Stimulated activated CD4-positive, alpha-beta T cell treated with anti-CD3 and anti-CD28 coated beads, Interleukin-12 subunit alpha, Interleukin-12 subunit beta, amount 100 ng/mL, for 24 hours (primary cell): ENCODE measurements at regions not wholly inside any gene's neighbourhood (a gene's known extent, or its start where the extent isn't known, plus 50 kb on each side); places are given as distances from the start of the nearest gene placed in this dataset.
"Not testable (repeated sequence)": the region's sequence is repeated elsewhere in the genome, so short reads cannot be mapped to it uniquely, and the experiment has no call there.

ENCODE experiments used
- DNase-seq, 2 experiments: peaks; one replicate each; pipeline ENCODE4 v3.0.0-alpha.2; 2020; ENCODE audit warnings: low read depth in 2 of 2

DNA sequence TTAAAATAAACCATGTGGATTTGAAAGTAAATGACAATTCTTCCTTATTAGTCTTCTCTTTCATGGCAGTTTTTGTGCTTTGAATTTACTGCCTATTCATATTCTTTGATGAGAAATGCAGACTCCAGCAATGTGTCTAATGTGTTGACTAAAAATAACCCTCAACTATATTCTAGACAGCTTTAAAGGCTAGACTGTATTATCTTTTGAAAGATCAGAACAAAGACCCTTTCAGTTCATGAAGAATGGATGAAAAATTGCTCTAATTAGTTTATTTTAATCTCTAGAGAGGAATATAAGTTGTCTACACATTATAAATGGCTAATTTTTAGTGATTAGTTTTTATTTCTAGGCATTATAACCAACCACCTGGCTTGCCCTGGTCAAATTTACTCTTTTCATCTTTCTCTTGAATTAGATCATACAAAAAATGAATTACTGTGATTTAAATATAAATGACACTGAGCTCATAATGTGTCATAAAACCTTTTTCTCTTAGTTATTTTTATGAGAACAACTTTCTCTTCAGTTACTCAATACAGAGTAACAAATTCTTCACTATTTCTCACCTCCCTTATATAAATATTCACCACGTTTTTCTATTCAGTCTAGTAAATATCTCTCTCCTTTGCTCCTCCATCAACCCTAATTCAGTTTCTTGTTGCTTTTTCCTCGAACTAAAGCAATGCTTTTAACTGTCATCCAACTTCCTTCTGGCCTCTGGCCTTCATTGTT lies 428.5 kb upstream of the TMPRSS15 start:
- DNase-seq, result no peak

- DNase-seq, result no peak
Measured at GRCh38 chr21:18832950-18833349, 429.4 kb upstream of the TMPRSS15 start.

- DNase-seq, result not testable (repeated sequence)
Measured at GRCh38 chr21:18834121-18834520, 430.5 kb upstream of the TMPRSS15 start.

DNA sequence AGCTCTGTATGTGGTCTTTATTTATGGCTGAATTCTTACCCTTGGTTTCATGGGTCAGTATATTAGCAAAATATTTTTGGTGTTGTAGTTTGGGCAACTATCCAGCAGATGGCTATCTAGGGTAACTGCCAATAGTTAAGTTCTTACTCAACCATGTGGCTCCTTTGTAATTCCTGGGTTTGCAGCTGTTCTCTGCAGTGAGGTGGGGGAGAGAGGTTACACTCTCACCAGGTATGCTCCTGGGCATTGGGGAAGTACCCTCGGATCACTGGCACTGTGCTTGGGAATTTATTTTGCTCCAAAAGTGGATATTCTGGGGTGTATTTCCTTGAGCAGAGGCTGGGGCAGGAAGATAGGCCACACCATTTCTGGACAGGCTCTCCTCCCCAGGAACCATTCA lies 436.7 kb upstream of the TMPRSS15 start:
- no peak for DNase-seq

GRCh38 chr21:18857606-18858005 lies 454.0 kb upstream of the TMPRSS15 start:
- DNase-seq, result not testable (repeated sequence)

DNA sequence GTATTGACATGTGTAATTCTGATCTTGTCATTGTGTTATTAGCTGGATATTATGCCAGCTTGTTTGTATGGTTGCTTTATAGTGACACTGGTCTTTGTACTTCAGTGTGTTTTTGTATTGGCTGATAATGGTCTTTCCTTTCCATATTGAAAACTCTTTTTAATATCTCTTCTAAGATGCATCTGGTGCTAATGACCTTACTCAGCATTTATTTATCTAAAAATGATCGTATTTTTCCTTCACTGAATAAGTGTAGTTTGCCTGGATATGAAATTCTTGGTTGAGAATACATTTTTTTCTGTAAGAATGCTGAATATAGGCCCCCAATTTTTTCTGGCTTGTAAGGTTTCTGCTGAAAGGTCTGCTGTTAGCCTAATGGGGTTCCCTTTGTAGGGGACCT lies 465.5 kb upstream of the TMPRSS15 start:
- DNase-seq, result no peak

DNA sequence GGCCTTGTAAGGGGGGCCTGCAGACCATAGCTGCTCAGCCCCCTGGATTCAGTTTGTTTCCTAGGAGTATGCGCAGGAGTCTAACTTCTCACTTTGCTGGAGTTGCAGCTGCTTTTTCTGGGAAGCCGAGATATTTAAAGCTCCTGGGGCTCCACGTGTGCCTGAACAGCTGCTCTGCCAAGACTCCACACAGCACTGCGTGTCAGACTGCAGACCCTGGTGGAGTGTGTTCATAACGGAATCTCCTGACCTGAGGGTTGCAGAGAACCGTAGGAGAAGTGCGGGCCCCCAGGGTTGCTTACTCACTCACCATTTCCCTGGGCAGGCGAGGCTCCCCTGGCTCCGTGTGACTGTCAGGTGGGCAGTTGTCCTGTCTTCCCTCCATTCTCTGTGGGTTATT lies 474.3 kb upstream of the TMPRSS15 start:
- DNase-seq, result no peak

GRCh38 chr21:18887922-18888602 lies 484.5 kb upstream of the TMPRSS15 start:
- DNase-seq, result no peak

DNA sequence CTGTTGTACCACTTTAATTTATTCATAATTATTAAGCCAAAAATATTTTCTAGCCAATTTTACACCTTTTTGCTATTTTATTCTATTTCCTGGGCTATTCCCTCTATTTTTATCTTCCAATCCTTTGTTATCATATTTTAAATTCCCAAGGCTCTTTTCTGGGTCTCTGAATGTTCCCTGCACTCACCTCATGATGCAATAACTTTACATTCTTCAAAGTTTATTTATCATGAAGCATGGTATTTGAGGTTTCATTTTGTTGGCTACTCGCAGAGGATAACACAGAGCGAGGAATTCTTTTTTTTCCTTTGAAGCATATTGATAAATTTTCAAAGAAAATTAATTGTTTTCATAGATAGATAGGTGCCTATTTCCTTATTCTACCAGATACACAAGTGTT lies 489.8 kb upstream of the TMPRSS15 start:
- no peak for DNase-seq

- no peak for DNase-seq
Measured at GRCh38 chr21:18894387-18894786, 490.8 kb upstream of the TMPRSS15 start.

DNA sequence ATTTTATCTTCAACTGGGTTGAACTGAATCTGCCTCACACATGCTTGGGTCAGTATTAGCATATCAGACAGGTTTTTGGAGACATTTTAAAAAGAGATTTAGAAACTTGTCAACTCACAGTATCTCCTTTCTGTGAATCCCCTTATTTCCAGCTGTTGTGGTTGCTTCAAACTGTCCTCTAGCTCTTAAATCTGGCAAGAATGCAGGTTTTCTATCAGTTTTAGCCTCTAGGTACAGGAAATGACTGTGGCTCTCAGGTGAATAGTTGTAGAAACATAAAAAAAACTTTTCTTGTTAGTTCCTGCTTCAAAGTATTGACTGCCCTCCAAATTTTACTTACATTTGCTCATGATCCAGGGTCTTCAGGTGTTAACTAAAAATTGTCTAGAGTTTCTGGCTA lies 495.7 kb upstream of the TMPRSS15 start:
- no peak for DNase-seq

DNA sequence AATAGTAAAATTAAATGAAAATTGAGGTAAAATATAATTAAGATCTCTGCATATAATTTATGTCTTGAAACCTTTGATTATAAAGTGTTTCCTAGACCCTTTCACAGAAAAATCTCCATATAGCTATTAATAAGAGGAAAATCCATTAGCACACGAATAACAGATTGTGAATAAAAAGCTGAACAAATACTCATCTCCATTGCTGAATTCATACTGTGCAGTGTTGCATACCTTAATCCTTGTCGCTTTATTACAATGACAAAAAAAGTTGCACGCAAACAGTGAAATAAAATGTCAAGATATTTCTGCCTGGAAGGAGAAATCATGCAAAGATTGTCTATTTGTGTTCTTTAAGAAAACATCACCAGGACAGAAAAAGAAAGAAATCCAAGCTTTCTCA lies 499.1 kb upstream of the TMPRSS15 start:
- no peak for DNase-seq

DNA sequence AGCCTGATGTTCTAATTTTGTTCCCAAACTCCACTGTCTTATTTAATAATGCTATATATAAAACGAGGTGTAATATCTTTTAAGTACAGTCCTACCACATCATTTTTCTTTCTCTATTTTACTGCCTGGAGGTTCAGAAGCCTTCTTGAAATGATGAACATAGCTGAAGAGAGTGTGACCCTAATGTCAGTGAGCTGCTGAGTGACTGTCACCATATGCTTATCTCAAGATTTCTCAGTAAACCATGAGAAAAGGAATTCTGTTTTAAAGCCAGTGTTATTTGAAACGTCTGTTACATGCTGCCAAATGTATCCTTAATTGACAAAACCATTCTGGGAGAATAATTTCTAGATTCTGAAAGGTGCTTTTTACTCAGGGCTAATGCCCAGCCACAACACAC lies 503.5 kb upstream of the TMPRSS15 start:
- DNase-seq, result no peak

DNA sequence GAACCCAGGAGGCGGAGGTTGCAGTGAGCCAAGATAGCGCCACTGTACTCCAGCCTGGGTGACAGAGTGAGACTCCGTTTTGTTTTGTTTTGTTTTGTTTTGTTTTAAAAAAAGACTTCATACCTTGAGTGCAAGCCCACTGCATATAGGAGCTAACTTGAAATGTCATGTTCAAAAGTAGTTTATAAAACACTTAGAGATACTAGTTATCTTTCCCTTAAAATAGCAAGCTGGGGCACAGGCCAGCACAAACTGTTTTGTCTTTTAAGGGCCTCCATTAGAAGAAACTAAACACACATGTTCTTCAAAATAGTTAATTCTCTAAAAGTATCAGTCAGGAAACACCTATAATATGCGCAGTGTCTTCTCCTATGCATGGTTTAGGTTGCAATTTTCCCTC lies 505.1 kb upstream of the TMPRSS15 start:
- no peak for DNase-seq

- DNase-seq, result no peak
Measured at GRCh38 chr21:18913914-18914313, 510.3 kb upstream of the TMPRSS15 start.

DNA sequence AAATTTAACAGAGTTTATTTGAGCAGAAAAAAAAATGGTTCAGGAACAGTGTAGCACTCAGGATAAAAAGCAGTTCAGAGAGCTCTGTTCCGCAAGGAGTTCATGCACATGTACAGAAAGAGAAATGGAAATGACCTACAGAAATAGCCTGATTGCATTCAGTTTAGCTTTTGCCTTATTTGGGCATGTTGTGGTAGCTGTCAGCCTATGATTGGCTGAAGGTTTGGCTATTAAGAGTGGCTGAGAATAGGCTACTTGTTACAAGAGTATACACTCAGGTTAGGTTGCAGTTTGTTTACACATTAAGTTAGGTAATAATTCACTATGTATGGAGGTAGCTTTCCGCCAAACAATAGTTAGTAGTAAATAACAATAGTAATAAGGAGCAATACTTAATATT lies 511.0 kb upstream of the TMPRSS15 start:
- DNase-seq, result no peak

DNA sequence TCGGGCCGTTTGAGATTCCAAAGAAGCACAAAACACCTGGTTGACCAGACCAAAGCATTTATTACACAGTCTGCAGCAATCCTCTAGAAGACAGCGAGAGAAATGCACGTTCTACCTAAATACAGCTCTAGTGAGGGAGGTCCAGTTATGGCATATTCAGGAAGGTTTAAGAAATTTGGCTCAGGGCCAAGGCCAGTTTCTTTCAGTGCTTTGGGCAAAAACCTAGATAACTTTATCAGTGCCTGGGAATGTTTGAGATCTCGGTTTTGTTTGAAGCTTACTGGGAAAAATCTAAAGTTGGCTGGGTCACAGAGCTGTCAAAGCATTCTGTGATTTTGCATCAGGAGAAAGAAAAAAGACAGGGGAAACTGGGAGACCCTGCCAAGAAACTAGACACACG lies 514.0 kb upstream of the TMPRSS15 start:
- no peak for DNase-seq

GRCh38 chr21:18931237-18931636 lies 527.7 kb upstream of the TMPRSS15 start:
- DNase-seq, result no peak

DNA sequence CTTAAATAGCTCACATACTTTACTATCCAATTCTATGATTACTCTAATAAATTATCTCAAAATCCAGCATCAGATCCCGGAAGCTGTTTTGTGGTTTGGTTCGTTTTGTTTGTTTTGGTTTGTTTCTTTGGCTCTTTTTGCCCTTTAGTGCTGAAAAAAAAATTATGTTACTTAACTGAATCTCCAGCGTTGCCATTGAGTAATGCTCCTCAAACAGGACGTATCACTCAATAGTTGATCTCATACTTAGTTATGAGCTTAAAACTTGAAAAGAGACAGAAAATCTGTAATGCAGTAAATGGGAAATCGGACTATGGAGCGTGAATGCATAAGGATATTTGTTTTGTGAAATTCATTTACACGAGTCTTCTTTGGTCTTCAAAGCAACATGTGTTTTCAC lies 533.8 kb upstream of the TMPRSS15 start:
- DNase-seq, result no peak

GRCh38 chr21:18940791-18941190 lies 537.2 kb upstream of the TMPRSS15 start:
- DNase-seq, result no peak

GRCh38 chr21:18950045-18950740 lies 546.6 kb upstream of the TMPRSS15 start:
- DNase-seq, result no peak

DNA sequence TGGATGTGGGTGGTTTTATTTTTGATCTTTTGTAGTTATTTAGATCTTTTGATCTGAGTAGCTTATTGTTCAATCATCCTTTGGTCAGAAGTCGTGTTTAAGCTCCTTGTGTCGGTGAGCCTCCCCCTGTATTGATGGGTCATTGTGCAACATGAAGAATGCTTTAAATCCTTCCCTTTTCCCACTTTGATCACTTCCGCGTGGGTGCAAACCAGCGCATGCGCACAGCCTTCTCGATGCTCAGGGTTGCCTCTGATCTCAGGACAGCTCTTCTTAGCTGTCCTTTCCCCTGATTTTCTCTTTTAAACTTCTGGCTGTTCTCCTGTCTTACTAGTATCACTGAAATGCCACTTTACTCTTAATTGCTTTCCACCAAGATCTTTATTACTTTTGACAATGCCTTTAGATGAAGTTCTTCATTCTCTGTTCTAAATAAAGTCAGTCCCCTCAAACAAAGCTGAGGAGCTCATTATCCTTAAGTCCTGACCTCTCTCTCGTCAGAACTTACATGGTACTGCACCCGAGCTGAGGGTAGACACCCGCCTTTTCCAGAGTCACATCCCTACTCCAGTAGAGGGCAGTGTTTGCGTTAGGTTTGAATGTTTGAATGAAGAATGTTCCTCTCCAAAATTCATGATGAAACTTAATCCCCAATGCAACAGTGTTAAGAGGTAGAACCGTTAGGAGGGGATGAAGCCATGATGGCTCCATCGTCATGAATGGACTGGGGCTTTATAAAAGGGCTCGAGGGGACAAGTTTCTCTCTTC lies 547.9 kb upstream of the TMPRSS15 start:
- DNase-seq, result no peak
